ENCODE measurements at regions not wholly inside any gene's neighbourhood (a gene's known extent, or its start where the extent isn't known, plus 50 kb on each side); places are given as distances from the start of the nearest gene placed in this dataset.

DNA sequence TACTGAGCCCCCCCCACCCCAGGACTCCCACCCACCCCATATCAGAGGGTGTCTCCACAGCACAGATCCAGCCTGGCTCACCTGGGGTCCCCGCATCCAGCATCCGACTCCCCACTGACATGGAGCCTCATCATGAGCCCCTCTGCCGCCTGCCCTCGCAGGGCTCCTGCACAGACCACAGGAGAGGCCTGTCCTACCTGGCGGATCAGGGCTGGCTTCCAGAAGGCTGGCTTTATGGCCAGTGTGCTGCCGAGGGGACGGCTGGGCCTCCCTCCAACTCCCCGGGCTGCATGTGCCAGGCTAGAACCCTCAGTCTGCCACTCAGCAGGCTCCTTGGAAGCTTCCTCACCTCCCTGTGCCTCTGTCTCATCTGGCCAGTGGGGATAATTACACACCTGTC lies 119.0 kb downstream of the RFLNA start:
- Histone ChIP-seq H3K27ac (replicated peaks) (no peak overlapping the region), H3K4me3 (replicated peaks; ENCODE audit: insufficient read depth, low read length) (no peak overlapping the region), H3K27me3 (ENCODE audit: insufficient read depth, poor library complexity, severe bottlenecking) (no peaks in the 10 kb centered on the region)
- DNase-seq (ENCODE audit: low read depth in 1 of 2, low spot score in 1 of 2) = no peak
- TF ChIP-seq, protein P1, sequence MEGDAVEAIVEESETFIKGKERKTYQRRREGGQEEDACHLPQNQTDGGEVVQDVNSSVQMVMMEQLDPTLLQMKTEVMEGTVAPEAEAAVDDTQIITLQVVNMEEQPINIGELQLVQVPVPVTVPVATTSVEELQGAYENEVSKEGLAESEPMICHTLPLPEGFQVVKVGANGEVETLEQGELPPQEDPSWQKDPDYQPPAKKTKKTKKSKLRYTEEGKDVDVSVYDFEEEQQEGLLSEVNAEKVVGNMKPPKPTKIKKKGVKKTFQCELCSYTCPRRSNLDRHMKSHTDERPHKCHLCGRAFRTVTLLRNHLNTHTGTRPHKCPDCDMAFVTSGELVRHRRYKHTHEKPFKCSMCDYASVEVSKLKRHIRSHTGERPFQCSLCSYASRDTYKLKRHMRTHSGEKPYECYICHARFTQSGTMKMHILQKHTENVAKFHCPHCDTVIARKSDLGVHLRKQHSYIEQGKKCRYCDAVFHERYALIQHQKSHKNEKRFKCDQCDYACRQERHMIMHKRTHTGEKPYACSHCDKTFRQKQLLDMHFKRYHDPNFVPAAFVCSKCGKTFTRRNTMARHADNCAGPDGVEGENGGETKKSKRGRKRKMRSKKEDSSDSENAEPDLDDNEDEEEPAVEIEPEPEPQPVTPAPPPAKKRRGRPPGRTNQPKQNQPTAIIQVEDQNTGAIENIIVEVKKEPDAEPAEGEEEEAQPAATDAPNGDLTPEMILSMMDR (IDR thresholded peaks at IDR 0.05; ENCODE audit: insufficient read depth, low read length) = no peak
- TF ChIP-seq POLR2AphosphoS5 (IDR thresholded peaks at IDR 0.05; ENCODE audit: low read depth) = no peak
- no peak for TF ChIP-seq SPI1 (IDR thresholded peaks at IDR 0.05; ENCODE audit: borderline replicate concordance, low read depth)
- TF ChIP-seq, protein P2, sequence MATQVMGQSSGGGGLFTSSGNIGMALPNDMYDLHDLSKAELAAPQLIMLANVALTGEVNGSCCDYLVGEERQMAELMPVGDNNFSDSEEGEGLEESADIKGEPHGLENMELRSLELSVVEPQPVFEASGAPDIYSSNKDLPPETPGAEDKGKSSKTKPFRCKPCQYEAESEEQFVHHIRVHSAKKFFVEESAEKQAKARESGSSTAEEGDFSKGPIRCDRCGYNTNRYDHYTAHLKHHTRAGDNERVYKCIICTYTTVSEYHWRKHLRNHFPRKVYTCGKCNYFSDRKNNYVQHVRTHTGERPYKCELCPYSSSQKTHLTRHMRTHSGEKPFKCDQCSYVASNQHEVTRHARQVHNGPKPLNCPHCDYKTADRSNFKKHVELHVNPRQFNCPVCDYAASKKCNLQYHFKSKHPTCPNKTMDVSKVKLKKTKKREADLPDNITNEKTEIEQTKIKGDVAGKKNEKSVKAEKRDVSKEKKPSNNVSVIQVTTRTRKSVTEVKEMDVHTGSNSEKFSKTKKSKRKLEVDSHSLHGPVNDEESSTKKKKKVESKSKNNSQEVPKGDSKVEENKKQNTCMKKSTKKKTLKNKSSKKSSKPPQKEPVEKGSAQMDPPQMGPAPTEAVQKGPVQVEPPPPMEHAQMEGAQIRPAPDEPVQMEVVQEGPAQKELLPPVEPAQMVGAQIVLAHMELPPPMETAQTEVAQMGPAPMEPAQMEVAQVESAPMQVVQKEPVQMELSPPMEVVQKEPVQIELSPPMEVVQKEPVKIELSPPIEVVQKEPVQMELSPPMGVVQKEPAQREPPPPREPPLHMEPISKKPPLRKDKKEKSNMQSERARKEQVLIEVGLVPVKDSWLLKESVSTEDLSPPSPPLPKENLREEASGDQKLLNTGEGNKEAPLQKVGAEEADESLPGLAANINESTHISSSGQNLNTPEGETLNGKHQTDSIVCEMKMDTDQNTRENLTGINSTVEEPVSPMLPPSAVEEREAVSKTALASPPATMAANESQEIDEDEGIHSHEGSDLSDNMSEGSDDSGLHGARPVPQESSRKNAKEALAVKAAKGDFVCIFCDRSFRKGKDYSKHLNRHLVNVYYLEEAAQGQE (IDR thresholded peaks at IDR 0.05; ENCODE audit: insufficient replicate concordance, low read depth) = no peak
- TF ChIP-seq GABPA (IDR thresholded peaks at IDR 0.05; ENCODE audit: low read depth) = no peak

DNA sequence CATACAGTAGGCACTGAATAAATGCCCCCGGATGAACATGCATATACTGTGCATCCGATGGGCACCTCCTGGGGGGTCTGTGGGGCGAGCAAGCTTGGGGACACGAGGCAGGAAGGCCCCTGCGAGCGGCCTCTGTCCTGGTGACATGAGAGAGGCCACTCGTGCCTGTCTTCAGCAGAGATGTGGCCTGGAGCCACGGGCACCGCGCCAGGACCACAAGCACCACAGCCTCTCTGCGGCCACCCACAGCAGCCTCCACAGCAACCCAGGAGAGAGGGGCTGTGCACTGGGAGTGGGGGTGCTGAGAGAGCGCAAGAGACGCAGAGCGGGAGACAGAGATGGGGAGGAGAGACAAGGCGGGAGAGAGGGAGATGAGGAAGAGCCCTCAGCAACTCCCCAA lies 118.5 kb downstream of the RFLNA start:
- TF ChIP-seq, protein P1 (IDR thresholded peaks at IDR 0.05; ENCODE audit: insufficient read depth, low read length) = no peak
- TF ChIP-seq GABPA (IDR thresholded peaks at IDR 0.05; ENCODE audit: low read depth) (no peak), SPI1 (IDR thresholded peaks at IDR 0.05; ENCODE audit: borderline replicate concordance, low read depth) (no peak), POLR2AphosphoS5 (IDR thresholded peaks at IDR 0.05; ENCODE audit: low read depth) (no peak)
- TF ChIP-seq, protein P2 (IDR thresholded peaks at IDR 0.05; ENCODE audit: insufficient replicate concordance, low read depth) = no peak
- H3K27me3 ChIP-seq (ENCODE audit: insufficient read depth, poor library complexity, severe bottlenecking) = no peaks in the 10 kb centered on the region
- no peak overlapping the region for H3K27ac ChIP-seq (replicated peaks)
- no peak for DNase-seq (ENCODE audit: low read depth in 1 of 2, low spot score in 1 of 2)
- H3K4me3 ChIP-seq (replicated peaks; ENCODE audit: insufficient read depth, low read length) = no peak overlapping the region

DNA sequence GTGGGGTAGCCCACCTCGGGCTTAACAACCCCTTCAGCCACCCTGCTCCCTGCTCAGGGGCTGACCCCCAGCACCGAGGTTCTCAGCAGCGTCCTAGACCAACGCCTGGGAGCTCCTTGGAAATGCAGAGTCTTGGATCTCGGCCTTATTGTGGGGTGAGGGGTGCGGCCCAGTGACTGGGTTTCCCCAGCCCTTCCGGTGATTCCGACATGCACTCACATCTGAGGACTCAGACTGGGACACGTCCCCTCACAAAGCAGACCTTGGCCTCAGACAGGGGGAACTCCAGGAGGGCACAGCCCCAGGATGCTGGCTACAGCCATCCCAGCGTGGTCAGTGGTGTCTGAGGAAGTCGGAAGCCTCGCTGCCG lies 117.7 kb downstream of the RFLNA start:
- Histone ChIP-seq H3K27ac (replicated peaks) (no peak overlapping the region), H3K4me3 (replicated peaks; ENCODE audit: insufficient read depth, low read length) (no peak overlapping the region), H3K27me3 (ENCODE audit: insufficient read depth, poor library complexity, severe bottlenecking) (no peaks in the 10 kb centered on the region)
- TF ChIP-seq, protein P1 (IDR thresholded peaks at IDR 0.05; ENCODE audit: insufficient read depth, low read length) = no peak
- TF ChIP-seq POLR2AphosphoS5 (IDR thresholded peaks at IDR 0.05; ENCODE audit: low read depth) = no peak
- TF ChIP-seq, protein P2 (IDR thresholded peaks at IDR 0.05; ENCODE audit: insufficient replicate concordance, low read depth) = no peak
- TF ChIP-seq SPI1 (IDR thresholded peaks at IDR 0.05; ENCODE audit: borderline replicate concordance, low read depth) = no peak
- no peak for TF ChIP-seq GABPA (IDR thresholded peaks at IDR 0.05; ENCODE audit: low read depth)
- DNase-seq (ENCODE audit: low read depth in 1 of 2, low spot score in 1 of 2) = no peak

Measured in HL-60 (cell line).